ENCODE measurements at regions not wholly inside any gene's neighbourhood (a gene's known extent, or its start where the extent isn't known, plus 50 kb on each side); places are given as distances from the start of the nearest gene placed in this dataset.

- ChIA-PET CTCF (interaction anchor here (1.5 kb wide), 1 partner anchor 10 kb away, joined by 6 read pairs; no protein-coding TSS in a partner anchor), POLR2A (no interaction called here)
- TF ChIP-seq, protein P1, sequence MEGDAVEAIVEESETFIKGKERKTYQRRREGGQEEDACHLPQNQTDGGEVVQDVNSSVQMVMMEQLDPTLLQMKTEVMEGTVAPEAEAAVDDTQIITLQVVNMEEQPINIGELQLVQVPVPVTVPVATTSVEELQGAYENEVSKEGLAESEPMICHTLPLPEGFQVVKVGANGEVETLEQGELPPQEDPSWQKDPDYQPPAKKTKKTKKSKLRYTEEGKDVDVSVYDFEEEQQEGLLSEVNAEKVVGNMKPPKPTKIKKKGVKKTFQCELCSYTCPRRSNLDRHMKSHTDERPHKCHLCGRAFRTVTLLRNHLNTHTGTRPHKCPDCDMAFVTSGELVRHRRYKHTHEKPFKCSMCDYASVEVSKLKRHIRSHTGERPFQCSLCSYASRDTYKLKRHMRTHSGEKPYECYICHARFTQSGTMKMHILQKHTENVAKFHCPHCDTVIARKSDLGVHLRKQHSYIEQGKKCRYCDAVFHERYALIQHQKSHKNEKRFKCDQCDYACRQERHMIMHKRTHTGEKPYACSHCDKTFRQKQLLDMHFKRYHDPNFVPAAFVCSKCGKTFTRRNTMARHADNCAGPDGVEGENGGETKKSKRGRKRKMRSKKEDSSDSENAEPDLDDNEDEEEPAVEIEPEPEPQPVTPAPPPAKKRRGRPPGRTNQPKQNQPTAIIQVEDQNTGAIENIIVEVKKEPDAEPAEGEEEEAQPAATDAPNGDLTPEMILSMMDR (IDR thresholded peaks at IDR 0.05; ENCODE audit: insufficient read depth, low read length, missing control alignments) = no peak
These were observed 89.5 kb upstream of the STK39 start for GRCh38 chr2:168336786-168337388.

DNA sequence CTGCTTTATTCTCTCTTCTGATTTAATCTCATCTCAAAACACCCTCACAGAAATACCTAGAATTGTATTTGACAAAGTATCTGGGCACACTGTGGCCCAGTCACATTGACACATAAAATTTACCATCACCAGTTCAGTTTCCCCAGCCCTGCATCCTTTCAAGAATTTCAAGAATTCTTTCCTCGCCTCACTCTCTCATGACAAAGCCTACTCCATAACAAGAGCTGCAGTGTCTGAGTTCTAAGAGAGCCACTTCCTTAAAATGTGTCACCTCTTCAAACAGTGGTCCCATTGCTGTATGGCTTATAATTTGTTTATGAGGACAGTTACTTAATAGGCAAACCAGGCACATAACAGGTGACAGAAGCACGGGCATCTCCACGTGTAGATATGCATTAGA lies 90.9 kb upstream of the STK39 start:
- TF ChIP-seq, protein P1 (IDR thresholded peaks at IDR 0.05; ENCODE audit: insufficient read depth, low read length, missing control alignments) = no peak
- no peak for DNase-seq (ENCODE audit: low read depth, low spot score)
- ChIA-PET CTCF (interaction anchor here (0.7 kb wide), 1 partner anchor 8 kb away, joined by 4 read pairs; no protein-coding TSS in a partner anchor), POLR2A (no interaction called here)
- no peak overlapping the region for H3K4me3 ChIP-seq (ENCODE audit: low read depth, low read length)

More at GRCh38 chr2:168336786-168337388, 89.5 kb upstream of the STK39 start:
- H3K4me3 ChIP-seq (ENCODE audit: low read depth, low read length) = no peak overlapping the region
- DNase-seq (ENCODE audit: low read depth, low spot score) = no peak

DNA sequence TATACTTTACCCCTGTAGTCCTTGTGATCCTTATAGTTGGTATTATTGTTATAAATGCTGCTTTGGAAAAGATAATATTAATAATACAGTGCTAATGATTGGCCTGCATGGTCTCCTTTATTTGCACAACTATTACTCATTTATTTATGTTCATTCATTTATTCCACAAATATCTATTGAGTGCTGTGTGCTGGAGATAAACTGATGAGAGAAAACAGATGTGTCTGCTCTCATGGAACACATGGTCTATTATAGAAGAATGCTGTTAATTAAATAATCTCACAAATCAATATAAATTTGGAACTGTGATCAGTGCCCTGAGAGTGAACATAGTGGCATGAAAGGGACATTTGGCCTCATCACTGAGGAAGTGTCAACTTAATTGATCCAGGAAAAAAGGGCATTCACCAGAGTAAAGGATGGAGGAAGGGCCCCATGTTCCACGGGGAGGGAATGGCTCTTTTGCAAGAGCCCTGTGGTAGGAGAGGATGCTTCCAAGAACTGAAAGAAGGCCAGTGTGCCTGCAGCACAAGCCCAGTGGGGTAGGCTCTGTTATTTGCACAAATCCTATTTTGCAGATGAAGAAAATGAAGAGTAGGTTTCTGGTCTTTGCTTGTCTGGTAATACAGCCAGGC lies 91.5 kb upstream of the STK39 start:
- TF ChIP-seq, protein P1 (IDR thresholded peaks at IDR 0.05; ENCODE audit: insufficient read depth, low read length, missing control alignments) = no peak
- POLR2A ChIA-PET = no interaction called here
- H3K4me3 ChIP-seq (ENCODE audit: low read depth, low read length) = no peak overlapping the region
- no peak for DNase-seq (ENCODE audit: low read depth, low spot score)
- CTCF ChIA-PET = interaction anchor here (2.3 kb wide), 1 partner anchor 220 kb away, joined by 7 read pairs; no protein-coding TSS in a partner anchor

GRCh38 chr2:168340931-168341330 lies 93.5 kb upstream of the STK39 start:
- TF ChIP-seq, protein P1 (IDR thresholded peaks at IDR 0.05; ENCODE audit: insufficient read depth, low read length, missing control alignments) = no peak
- no peak for DNase-seq (ENCODE audit: low read depth, low spot score)
- CTCF ChIA-PET = interaction anchor here (0.9 to 2.3 kb wide), 4 partner anchors 205 to 365 kb away, joined by 3 to 7 read pairs (median 6); no protein-coding TSS in a partner anchor
- POLR2A ChIA-PET = no interaction called here
- no peak overlapping the region for H3K4me3 ChIP-seq (ENCODE audit: low read depth, low read length)

DNA sequence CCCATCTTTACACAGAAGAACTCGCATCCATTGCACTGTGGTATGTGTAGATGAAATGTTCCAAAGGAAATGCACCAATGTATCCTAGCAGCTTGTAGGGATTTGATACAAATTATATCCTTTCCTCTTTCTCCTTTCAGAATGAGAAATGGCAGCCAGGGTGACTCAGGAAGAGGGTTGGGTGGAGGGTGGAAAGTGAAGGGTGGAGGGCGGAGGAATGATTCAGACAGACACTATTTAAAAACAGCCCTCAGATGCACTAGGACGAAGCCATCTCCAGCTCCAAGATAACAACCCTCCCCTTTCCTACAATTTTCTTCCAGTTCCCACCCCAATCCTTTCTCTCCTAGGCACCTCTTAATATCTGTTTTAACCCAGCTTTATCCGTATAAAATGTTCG lies 96.2 kb upstream of the STK39 start:
- no peak overlapping the region for H3K4me3 ChIP-seq (ENCODE audit: low read depth, low read length)
- TF ChIP-seq, protein P1 (IDR thresholded peaks at IDR 0.05; ENCODE audit: insufficient read depth, low read length, missing control alignments) = no peak
- no peak for DNase-seq (ENCODE audit: low read depth, low spot score)
- ChIA-PET CTCF (interaction anchor here (0.9 to 7.9 kb wide), 10 partner anchors 9 to 577 kb away, joined by 3 to 87 read pairs (median 6); no protein-coding TSS in a partner anchor), POLR2A (no interaction called here)

DNA sequence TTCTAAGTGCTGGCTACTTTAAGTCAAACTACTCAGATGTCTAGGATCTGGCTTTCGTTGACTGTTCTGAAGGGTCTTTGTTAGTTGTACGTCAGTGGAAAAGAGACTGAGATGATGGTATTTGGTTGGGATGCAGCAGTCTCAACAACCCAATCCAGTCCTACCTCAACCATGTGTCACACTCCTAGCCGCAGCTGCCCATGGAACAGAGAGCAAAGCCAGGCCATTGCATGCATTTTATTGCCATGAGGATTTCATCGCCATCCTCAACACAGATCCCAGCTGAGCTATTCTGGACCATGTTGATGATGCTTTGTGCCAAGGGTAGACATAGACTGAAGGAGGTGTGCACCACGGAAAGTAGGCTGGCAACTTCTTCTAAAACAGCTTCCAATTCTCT lies 97.3 kb upstream of the STK39 start:
- no peak for DNase-seq (ENCODE audit: low read depth, low spot score)
- no peak overlapping the region for H3K4me3 ChIP-seq (ENCODE audit: low read depth, low read length)
- TF ChIP-seq, protein P1 (IDR thresholded peaks at IDR 0.05; ENCODE audit: insufficient read depth, low read length, missing control alignments) = no peak
- POLR2A ChIA-PET = no interaction called here
- CTCF ChIA-PET = interaction anchor here (0.8 to 7.9 kb wide), 13 partner anchors 9 to 576 kb away, joined by 3 to 87 read pairs (median 6); no protein-coding TSS in a partner anchor

Data from AG04449 (cell line).